HG03558 (cell line): ENCODE measurements at regions not wholly inside any gene's neighbourhood (a gene's known extent, or its start where the extent isn't known, plus 50 kb on each side); places are given as distances from the start of the nearest gene placed in this dataset.
A peak's percentile ranks its signal among the peaks of the same experiment; 100 is the strongest.
"Not testable (repeated sequence)": the region's sequence is repeated elsewhere in the genome, so short reads cannot be mapped to it uniquely, and the experiment has no call there.

Experiments used
- ATAC-seq: cut with Tn5 transposase; IDR thresholded peaks from one replicate; pipeline ENCODE4 v1.9.1; 2021; ENCODE audit warnings: moderate number of reproducible peaks; ENCODE audit not compliant: unreplicated experiment; ENCODE audit errors: extremely low read depth

DNA sequence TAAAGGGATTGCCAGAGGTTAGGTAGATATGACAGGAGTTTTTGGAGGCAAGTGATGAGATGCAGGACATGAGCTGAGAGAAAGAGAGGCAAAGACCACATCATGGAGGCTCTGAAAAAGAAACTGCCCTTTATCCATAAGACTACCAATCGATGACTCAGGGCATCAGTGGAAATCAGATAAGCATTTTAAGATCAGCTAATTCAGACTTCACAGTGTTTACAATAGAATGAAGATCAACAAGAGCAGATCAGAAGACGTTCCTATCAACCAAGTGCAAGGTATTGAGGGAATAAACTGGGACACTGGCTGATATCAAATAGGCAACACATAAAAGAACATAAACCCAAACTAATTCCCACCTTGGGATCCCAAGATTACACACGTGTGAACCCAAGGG is 227.2 kb downstream of the SLCO4C1 start:
- no peak for ATAC-seq

DNA sequence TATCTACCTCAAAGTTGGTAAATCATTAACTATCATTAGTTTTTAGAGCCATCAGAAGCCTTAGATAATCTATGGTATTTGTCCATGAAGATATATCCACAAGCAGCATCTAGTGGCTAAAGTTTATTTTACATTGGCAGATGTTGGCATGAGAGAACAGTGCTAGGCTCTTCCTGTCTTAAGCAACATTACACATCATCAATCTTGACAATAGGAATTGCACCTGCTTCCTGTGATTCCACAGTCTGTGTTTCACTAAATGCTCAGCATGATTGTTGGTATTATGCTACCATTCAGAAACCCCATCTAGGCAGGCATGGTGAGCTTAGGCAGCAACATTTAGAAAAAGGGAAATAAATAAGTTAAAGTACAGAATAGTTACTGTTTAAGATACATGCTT is 246.6 kb downstream of the SLCO4C1 start:
- ATAC-seq, result no peak

DNA sequence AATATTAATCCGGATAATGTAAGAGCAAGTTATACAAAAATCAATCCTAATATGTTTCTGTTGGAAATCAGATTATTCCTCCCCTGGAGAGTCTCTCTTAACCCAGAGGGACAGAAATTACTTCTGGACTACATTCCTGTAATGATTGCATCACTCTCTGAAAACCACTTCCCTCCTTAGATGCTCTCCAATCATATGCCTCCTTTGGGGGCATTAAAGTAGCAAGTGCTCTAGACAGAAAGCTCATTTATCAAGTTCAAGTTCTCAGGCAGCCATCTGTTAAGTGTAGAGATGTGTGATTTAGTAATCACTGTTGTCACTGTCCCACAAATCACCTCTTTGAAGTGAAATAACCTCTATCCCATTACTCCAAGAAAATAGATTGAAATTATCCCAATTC is 247.1 kb downstream of the SLCO4C1 start:
- no peak for ATAC-seq

DNA sequence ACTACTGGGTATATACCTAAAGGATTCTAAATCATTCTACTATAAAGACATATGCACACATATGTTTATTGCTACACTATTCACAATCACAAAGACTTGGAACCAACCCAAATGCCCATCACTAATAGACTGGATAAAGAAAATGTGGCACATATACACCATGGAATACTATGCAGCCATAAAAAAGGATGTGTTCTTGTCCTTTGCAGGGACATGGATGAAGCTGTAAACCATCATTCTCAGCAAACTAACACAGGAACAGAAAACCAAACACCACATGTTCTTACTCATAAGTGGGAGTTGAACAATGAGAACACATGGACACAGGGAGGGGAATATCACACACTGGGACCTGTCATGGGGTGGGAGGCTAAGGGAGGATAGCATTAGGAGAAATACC is 249.0 kb downstream of the SLCO4C1 start:
- ATAC-seq, result not testable (repeated sequence)

DNA sequence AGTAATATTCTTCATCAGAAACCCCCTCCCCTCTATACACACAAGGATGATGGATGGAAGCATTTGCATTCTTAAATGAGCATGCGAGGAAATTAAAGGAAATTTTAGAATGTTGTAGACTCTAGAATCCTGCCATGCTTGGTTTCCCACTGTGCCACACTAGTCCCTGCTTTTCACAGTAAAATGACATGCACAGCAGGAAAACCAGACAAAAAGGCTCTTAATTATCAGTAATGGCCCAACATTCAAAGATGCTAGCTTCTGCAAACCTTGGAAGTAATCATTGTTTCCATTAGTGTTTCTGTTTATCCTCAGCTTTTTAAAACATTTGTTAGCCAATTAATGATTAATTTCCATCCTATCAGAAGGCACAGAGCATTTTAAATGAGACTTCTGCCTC is 255.8 kb downstream of the SLCO4C1 start:
- ATAC-seq, result no peak

DNA sequence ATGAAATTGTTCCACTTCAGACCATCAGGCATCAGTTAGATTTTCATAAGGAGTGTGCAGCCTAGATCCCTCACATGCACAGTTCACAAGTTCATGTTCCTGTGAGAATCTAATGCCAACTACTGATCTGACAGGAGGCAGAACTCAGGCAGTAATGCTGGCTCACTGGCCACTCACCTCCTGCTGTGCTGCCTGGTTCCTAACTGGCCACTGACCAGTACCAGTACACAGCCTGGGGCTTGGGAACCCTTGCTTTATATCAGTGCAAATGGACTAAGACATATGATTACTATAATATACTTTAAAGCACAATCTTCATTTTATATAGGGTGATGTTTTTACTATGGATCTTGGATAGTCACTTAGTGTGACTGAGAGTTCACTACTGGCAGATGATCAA is 259.2 kb downstream of the SLCO4C1 start:
- no peak for ATAC-seq

DNA sequence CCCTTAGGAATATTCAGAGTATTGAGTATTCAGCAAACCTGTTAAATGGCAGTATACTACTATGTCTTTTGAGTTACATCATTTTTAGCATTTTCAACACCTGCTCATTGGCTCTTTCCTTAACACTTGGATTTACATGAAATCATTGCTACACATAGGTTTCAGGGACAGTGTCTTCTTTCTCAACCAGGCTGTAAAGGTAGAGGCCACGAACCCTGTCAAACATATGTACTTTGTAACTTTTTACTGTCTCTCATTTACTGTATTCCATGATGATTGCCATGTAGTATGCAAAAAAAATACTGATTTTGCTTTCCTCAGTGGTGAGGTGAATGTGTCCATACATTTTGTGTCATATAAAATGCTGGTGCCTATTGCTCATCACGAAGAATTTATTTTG is 264.4 kb downstream of the SLCO4C1 start:
- no peak for ATAC-seq

DNA sequence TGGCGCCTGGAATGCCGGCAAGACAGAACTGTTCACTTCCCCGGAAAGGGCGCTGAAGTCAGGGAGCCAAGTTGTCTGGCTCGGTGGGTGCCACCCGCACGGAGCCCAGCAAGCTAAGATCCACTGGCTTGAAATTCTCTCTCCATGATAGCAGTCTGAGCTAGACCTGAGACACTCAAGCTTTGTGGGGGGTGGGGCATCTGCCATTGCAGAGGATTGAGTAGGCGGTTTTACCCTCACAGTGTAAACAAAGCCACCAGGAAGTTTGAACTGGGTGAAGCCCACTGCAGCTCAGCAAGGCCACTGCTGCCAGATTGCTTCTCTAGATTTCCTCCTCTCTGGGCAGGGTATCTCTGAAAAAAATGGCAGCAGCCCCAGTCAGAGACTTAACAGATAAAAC is 277.4 kb downstream of the SLCO4C1 start:
- no peak for ATAC-seq

DNA sequence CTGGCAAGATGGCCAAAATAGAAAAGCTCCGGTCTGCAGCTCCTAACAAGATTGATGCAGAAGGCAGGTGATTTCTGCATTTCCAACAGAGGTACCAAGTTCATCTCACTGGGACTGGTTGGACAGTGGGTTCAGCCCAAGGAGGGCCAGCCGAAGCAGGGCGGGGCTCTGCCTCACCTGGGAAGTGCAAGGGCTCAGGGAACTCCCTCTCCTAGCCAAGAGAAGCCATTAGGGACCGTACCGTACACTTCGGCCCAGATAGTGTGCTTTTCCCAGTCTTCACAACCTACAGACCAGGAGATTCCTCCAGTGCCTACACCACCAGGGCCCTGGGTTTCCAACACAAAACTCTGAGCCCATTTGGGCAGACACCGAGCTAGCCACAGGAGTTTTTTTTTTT is 277.8 kb downstream of the SLCO4C1 start:
- ATAC-seq, result no peak

DNA sequence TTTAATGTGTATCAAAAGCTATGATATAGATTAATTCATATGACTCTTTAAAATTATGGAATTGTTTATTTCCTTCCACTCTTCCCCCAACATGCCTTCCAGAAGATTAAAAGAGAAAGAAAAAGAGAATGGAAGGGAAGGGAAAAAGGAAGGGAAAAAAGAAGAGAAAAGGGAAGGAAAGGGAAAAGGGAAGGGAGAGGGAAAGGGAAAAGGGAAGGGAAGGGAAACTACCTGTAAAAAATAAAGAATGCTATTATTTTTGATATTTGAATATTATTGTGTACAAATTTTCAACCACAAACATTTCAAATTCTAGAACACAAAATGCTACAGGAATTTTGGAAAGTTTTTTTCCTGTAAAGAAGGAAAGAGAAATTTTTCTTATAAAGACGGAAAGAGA is 281.7 kb downstream of the SLCO4C1 start:
- no peak for ATAC-seq

DNA sequence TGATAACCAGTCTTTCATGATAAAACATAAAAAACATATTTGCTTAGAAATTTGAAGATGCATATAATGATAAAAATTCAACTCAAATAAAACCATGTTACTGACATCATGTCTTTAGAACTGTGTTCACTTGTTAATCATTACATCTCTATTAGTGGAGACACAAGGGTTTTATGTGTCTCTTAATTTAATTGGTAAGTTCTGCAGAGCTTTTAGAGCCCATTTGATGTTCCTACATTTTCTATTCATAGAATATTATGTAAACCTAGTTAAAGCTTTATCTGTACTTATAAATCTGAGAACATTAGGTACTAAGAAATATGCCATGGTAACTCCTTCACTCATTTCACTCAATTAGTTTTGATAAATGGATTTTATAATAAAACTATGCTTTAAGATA is 285.4 kb downstream of the SLCO4C1 start:
- no peak for ATAC-seq

DNA sequence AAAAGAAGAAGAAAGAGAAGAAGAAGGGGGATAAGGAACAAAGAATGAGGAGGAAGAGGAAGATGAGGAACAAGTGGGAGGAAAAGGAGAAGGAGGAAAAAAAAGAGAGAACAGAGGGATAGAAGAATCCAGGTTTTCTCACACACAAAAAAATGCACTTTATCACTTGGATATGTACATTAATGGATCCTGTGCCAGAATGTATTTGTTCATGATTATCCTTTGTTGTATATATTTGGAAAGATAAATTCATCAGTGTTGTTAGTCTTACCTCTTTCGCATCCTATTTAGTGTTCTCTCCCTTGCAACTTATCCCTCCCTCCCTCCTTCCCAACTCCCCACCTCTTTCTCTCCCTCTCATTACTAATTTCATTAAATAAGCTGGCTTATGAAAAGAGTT is 298.8 kb downstream of the SLCO4C1 start:
- ATAC-seq, result no peak

DNA sequence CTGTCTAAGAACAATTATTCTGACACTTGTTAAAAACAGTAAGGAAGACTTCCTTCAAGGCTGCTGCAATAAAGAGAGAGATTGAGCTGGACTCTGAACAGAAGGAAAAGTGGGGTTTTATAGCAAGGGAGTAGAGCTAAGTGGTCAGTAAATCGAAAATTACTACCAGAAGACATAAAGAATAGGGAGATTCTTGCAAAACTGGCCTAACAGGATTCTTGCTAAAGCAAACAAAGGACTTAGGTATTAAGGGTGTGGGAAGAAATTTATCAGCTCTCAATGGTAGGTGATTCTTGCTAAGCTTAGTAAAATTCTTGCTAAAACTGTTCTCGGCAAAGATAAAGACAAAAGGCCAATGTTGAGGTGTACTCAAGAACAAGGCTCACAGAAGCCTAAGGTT is 300.5 kb downstream of the SLCO4C1 start:
- ATAC-seq, result no peak

DNA sequence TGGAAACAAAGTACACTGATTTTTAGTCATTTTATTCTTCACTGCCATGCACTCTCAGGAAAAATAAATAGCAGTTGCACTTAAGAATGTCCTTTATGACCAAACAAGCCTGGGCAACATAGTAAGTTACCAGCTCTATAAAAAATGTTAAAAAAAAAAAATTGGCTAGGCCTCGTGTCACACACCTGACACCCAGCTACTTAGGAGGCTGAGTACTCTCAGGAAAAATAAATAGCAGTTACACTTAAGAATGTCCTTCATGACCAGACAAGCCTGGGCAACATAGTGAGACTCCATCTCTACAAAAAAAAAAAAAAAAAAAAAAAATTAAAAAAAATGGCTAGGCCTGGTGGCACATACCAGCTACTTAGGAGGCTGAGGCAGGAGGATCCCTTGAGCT is 304.6 kb downstream of the SLCO4C1 start:
- no peak for ATAC-seq

DNA sequence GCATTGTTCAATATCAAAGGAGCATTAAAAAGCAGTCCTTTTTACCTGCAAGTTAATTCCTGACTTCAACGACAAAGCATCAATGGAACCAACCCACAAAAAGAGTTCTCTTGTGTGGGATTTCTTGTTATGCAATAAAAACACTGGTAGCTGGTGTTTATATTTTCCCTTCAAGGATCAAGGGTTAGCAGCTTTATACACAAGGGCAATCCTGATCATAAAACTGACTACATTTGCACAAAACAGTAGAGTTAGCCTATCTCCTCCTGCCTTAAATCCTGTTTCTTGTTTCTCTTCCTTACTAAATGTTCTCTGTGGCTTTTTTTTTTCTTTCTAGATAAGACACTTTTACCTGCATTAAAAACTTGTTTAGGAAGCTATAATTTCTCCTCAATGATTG is 306.4 kb downstream of the SLCO4C1 start:
- ATAC-seq, result no peak

DNA sequence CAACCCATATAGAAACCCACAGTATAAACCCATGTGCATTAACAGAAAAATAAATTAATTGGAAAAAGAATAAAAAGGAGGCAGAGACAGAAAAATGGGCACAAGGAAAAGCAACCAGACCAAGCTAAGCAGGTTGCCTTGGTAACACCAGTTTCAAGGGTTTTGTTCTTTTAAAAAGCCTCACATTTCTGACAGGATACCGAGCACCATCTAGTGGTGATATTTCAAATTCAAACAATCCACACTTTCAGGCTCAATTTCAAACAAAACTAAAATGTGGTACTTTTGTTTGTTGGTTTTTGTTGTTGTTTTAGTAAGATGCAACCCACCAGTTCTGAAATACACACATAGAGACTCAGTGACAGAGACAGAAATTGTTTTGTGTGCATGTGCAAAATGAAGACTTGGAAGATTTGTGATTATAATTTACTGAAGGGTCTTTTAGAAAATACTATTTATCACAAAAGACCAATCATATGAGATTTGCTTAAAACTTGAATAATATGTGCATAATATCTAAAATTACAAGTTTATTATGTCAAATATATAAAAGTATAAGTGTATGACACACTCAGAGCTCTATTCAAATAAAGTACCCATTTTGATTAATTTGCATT is 318.2 kb downstream of the SLCO4C1 start:
- ATAC-seq, result peak; percentile 95

DNA sequence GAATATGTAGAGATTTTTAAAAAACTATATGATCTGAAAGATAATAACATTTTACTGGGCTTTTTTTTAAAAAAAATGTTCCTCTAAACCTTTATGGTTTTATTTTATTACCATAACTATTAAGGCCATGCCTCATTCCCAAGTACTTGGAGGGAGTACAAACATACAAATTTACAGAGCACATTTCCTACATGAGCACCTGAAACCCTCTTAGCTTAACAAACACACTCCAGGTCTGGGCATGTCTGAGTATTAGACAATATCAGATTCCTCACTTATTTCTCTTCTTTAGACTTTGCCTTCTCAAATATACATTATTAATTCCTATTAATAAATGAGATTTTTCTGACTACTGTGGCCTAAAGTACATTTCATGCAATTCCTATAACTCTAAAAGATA is 319.2 kb downstream of the SLCO4C1 start:
- no peak for ATAC-seq

DNA sequence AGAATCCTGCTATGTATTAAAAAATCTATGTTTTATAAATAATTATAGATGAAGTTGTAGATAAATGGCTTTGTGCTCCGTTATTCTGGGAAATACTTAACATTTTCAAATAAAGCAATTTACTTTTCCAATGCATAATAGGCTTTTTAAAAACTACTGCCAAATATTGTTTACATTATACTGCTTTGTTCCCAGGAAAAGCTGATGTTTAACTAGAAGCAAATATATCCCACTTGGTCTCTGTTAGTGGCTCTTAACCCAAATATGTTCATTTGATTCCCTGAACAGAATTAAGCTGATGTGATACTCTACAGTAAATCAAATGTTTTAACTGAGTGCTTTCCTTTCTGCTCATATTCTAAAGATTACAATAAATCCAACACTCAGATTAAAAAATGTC is 326.3 kb downstream of the SLCO4C1 start:
- no peak for ATAC-seq

DNA sequence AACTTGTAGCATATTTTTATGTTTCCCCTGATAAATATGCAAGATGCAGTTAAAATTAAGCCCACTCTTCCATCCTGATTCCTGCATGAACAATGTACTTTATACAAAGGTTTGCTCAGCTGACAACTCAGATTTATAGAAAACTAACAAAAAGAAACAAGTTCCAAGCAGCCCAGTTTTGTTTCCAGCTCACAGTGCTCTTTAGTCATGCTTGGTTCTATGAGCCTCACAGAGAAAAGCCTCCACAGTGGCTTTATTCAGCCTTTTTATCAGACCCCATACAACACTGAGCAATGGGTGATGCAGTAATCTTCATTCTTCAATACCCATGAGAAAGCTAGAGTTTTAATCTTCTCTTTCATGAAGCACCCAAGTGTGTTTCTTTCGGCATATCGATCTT is 329.6 kb downstream of the SLCO4C1 start:
- ATAC-seq, result no peak

DNA sequence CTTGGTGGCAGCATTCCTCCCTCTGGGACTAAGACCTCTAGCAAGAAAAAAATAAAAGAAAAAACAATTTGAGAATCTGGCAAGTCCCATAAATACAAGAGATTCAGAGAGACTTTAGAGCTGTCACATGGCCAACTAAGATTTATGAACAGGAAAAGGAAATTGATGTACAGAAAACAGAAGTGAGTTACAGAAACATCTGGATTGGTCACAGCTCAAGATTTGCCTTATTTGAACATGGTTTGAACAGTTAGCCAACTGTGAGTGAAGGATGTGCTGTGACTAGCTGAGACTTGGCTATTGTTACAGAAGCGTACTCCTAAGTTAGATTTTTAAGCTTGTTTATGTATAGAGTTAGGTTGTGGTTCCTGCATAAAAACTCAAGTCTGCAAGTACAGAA is 340.2 kb downstream of the SLCO4C1 start:
- ATAC-seq, result no peak

DNA sequence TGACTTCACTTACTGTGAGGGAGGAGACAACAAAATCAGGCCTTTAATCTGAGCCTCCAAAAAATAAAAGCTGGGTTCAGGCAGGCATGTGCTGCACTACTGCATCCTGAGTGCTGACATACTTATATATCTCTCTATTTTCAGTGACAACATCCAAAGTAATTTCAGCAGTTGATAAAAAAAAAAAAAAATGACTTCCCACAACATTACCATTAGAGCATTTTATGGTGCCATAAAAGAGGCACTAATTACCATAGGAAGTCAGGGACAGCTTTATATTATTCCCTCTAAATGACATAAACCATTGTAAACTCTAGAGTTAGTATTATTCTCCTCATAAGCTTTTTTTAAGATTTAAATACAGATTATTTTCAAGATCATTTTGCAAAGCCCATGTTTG is 346.1 kb downstream of the SLCO4C1 start:
- no peak for ATAC-seq

DNA sequence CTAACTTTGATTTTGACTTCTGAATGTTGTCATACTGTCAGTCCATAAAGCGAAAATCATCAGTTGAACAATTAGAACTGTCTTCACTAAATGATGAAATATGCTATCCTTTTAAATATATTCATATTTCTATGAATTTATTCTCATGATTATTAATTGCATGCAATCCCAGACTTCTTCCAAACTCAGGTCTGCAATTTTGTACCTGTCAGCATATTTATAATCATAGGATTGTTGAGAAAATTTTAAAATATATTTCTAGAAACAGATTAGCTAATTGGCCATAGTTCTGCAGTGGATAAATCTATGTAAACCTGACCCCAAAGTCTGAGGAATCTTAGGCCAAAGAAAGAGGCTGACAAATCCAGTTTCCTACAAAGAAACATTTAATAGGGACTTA is 347.5 kb downstream of the SLCO4C1 start:
- ATAC-seq, result no peak

DNA sequence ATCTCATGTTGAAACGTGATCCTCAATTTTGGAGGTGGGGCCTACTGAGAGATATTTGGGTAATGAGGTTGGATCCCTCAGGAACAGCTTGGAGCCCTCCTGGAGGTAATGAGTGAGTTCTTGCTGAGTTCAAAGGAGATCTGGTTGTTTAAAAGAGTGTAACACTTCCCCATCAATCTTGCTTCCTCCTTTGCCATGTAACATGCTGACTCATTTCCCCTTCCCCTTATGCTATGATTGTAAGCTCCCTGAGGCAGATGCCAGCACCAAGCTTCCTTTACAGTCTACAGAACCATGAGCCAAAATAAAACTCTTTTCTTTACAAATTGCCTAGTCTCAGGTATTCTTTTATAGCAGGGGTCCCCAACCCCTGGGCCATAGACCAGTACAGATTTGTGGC is 352.3 kb downstream of the SLCO4C1 start:
- no peak for ATAC-seq
